ENCODE measurements at regions not wholly inside any gene's neighbourhood (a gene's known extent, or its start where the extent isn't known, plus 50 kb on each side); places are given as distances from the start of the nearest gene placed in this dataset.
"Not testable (repeated sequence)": the region's sequence is repeated elsewhere in the genome, so short reads cannot be mapped to it uniquely, and the experiment has no call there.

GRCh38 chr7:150047329-150047728 is 173.6 kb downstream of the ATP6V0E2 start:
- TF ChIP-seq CTCF (IDR thresholded peaks at IDR 0.05; ENCODE audit: borderline replicate concordance, extremely low read depth, low read length, poor library complexity, severe bottlenecking); EZH2 (IDR thresholded peaks at IDR 0.05; ENCODE audit: borderline replicate concordance, low read depth, low read length, severe bottlenecking): not testable (repeated sequence)
